Activated CD8-positive, alpha-beta memory T cell treated with anti-CD3 and anti-CD28 coated beads, Interleukin-2, amount 50 U/mL, for 4 hours (primary cell): ENCODE measurements at regions not wholly inside any gene's neighbourhood (a gene's known extent, or its start where the extent isn't known, plus 50 kb on each side); places are given as distances from the start of the nearest gene placed in this dataset.

Source experiments
- DNase-seq: peaks from one replicate; pipeline ENCODE4 v3.0.0-alpha.2; 2020

DNA sequence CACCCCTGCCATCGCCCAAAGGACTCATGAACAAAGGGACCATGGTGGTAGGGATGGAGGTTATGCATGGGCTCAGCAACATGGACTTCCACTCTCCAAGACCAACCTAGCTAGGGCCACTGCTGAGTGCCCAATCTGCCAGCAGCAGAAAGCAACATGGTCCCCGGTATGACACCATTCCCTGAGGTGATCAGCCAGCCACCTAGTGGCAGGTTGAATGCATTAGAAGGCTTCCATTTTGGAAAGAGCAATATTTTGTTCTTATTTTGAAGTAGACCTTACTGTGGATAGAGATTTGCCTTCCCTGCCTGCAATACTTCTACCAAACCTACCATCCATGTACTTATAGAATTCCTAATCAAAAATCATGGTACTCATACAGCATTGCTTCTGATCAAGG is 99.8 kb downstream of the METTL4 start:
- DNase-seq: no peak

DNA sequence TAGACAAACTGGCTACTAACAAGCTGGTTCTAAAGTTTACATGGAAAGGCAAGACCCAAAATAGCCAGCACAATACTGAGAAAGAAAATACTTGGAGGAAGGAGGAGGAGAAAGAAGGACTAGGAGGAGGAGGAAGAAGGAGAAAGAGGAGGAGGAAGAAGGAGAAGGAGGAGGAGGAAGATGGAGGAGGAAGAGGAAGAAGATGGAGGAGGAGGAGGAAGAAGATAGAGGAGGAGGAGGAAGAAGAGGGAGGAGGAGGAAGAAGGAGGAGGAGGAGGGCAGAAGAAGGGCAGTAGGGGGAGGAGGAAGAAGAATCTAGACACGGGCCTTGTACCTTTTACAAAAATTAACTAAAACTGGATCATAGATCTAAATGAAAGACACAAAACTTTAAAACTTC is 92.6 kb downstream of the METTL4 start:
- DNase-seq: no peak

DNA sequence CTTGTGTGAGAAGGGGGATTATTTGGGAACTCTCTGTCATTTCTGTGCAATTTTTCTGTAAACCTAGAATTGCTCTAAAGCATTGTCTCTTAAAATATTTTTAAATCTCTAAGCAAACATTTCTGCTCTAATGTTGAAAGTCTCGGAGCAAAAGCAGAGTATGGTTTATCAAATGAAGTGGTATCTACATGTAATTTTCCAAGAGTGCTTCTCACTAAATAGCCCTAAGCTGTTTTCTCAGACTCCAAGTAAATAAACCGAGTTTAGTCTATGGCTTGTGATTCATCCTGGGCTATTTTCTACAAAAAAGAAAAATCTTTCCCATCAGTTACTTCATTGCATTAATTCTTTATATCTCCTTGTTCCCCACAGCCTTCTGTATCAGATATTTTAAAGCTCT is 90.8 kb downstream of the METTL4 start:
- no peak for DNase-seq

DNA sequence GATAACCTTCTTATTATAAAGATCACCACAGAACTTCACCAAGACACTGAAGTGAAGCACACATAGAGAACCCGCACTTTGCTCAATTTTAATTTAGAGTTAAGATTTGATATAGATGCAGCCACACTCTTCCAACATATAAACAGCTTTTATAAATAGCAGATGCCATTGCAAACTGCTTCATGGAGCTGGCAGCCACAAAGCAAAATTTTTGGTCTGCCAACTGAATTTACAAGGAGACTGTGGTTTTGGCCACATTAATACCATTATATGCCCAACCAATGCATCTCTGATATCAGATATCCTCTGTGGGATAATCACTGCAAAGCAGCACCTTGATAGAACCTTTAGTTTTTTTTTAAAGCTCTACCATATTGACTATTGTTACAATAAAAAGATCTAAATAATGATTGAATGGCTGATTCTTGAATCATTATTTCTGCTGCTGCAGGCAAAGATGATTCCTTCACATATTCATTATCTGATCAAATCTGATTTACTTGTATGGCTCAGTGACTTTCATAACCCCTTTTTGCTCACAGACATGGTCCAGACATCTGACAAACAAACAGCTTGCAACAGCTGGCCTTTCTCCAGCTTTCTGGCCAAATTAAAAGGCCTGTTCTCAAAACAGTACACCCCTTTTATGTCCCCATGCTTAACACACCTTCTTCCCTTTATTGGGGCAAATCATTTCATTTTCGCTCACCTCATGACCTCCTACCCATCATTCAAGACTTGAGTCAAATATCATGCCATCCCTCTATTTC is 88.4 kb downstream of the METTL4 start:
- no peak for DNase-seq

DNA sequence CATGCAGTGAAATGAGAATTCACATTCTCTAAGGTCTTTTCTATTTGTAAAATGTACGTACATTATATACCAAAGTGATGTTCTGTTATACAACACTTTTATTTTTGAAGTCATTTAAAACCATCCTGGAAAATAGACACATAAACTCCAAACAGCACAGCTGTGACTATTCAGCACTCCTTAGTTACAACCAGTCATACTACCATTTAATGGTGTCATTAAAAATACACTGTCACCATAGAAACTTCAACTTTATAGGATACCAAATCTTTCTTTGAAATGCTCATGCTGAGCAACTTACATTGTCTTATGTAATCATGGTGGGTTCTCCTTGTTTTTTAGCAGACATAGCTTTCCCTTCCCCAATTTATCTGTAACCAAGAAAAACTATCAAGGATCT is 85.3 kb downstream of the METTL4 start:
- no peak for DNase-seq

DNA sequence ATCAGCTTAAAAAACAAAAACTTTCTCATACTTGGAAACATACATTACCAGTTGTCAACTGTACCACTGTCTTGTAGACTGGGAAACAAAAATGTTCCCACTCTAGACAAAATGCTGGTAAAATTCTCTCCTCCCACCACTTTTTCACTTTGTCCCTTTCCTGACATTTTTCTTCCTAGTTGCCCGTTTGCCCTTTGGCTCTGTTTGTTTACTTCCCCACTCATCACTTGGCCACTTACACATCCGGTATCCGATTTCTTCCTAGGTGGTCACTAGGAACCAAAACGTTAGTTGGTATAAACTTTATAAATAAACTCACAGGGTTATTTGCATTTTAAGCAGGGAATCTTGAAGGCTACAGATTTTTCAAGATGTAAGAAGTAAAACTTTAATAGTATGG is 84.9 kb downstream of the METTL4 start:
- no peak for DNase-seq
